ENCODE measurements at regions not wholly inside any gene's neighbourhood (a gene's known extent, or its start where the extent isn't known, plus 50 kb on each side); places are given as distances from the start of the nearest gene placed in this dataset.

DNA sequence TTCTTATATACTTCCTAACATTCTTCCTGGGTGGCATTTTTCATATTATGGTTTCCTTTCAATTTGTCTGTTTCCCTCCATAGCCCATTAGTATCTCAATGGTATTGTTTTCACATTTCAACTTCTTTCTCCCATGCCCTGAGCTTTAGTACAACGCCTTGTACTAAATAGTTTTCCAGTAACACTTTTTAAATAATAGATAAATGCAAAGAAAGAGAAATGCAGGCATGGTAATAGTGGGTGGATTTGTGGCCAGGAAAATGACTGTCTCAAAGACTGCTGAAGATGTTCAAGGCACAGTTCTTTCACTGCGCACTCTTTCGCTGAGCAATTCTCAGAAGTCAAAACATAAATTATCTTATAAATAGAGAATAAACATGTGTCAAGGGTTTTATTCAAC is 145.1 kb downstream of the LCA5 start:
- Histone ChIP-seq H3K79me2 (ENCODE audit: insufficient read depth, low read length) (no peaks in the 10 kb centered on the region), H3K27ac (ENCODE audit: low read depth, low read length) (no peak overlapping the region), H3K4me1 (ENCODE audit: control insufficient read depth in 1 of 2, insufficient read depth in 2 of 2, low read length in 2 of 2) (no peaks in the 10 kb centered on the region), H3K4me2 (ENCODE audit: low read length) (no peak overlapping the region), H3K4me3 (replicated peaks in 1 of 2; ENCODE audit: low read depth in 1 of 2, low read length in 2 of 2) (no peak overlapping the region), H4K20me1 (ENCODE audit: insufficient read depth) (no peaks in the 10 kb centered on the region), H3K27me3 (ENCODE audit: insufficient read depth, low read length) (no peaks in the 10 kb centered on the region), H3K9ac (ENCODE audit: low read length) (no peak overlapping the region), H2AFZ (ENCODE audit: low read depth, low read length, poor library complexity, severe bottlenecking) (no peak overlapping the region), H3K36me3 (ENCODE audit: control insufficient read depth in 1 of 2, insufficient read depth in 2 of 2, low read length in 2 of 2) (no peaks in the 10 kb centered on the region), H3K9me3 (ENCODE audit: control insufficient read depth in 1 of 2, insufficient read depth in 1 of 2, low read depth in 1 of 2, low read length in 2 of 2) (no peaks in the 10 kb centered on the region), H3K9me2 (ENCODE audit: insufficient read depth) (no peaks in the 10 kb centered on the region)
- CTCF ChIA-PET: no interaction called here
- intact Hi-C loops (cut with micrococcal nuclease): no loop called here
- POLR2A ChIA-PET: no interaction called here
- TF ChIP-seq POLR2A (IDR thresholded peaks at IDR 0.05; ENCODE audit: borderline replicate concordance, extremely low read depth, insufficient read depth, insufficient read length) (no peak), ZNF274 (IDR thresholded peaks at IDR 0.05; ENCODE audit: low read depth, low read length) (no peak), ZFX (IDR thresholded peaks at IDR 0.05) (no peak), EZH2phosphoT487 (IDR thresholded peaks at IDR 0.05; ENCODE audit: borderline replicate concordance) (no peak), CBX3 (IDR thresholded peaks at IDR 0.05; ENCODE audit: low read depth) (no peak), POLR2AphosphoS5 (IDR thresholded peaks at IDR 0.05; ENCODE audit: low read depth, low read length) (no peak), YY1 (IDR thresholded peaks at IDR 0.05; ENCODE audit: extremely low read depth, insufficient replicate concordance, low read depth, low read length) (no peak), JUND (IDR thresholded peaks at IDR 0.05) (no peak), EZH2 (IDR thresholded peaks at IDR 0.05) (no peak), RAD21 (IDR thresholded peaks at IDR 0.05; ENCODE audit: low read depth) (no peak), EGR1 (IDR thresholded peaks at IDR 0.05; ENCODE audit: low read depth) (no peak), ELF1 (IDR thresholded peaks at IDR 0.05; ENCODE audit: borderline replicate concordance, low read depth) (no peak), CEBPB (IDR thresholded peaks at IDR 0.05; ENCODE audit: low read depth) (no peak), SIN3A (IDR thresholded peaks at IDR 0.05; ENCODE audit: low read depth) (no peak), SP1 (IDR thresholded peaks at IDR 0.05; ENCODE audit: low read depth) (no peak), TCF7L2 (IDR thresholded peaks at IDR 0.05; ENCODE audit: borderline replicate concordance, extremely low read depth, insufficient read depth, insufficient read length) (no peak)
- TF ChIP-seq, protein P1, sequence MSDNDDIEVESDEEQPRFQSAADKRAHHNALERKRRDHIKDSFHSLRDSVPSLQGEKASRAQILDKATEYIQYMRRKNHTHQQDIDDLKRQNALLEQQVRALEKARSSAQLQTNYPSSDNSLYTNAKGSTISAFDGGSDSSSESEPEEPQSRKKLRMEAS (IDR thresholded peaks at IDR 0.05): no peak
- RAD21 ChIA-PET (ENCODE audit: low non-redundant PET in 1 of 2, low total read pairs in 2 of 2, uncharacterized antibody in 2 of 2, unreplicated experiment in 2 of 2): no interaction called here
- no peak for ATAC-seq
- no TSS peak for BruUV-seq (replicated peaks)
- no peak for DNase-seq (ENCODE audit: low read depth, low spot score)
